RWPE2 (cell line): ENCODE measurements at regions not wholly inside any gene's neighbourhood (a gene's known extent, or its start where the extent isn't known, plus 50 kb on each side); places are given as distances from the start of the nearest gene placed in this dataset.

ENCODE experiments used
- ATAC-seq: fragments of 200-7000 bp; cut with Tn5 transposase; 3 replicates; pipeline ENCODE4 v1.9.1; 2021; ENCODE audit warnings: low read depth
- DNase-seq: peaks from one replicate; pipeline ENCODE4 v3.0.0-alpha.2; 2020; ENCODE audit warnings: low spot score
- H3K27ac ChIP-seq: fragments of 450-650 bp; 2 replicates; pipeline ENCODE4 v1.5.1; 2017; ENCODE audit warnings: mild to moderate bottlenecking; ENCODE audit not compliant: poor library complexity, severe bottlenecking
- H3K27me3 ChIP-seq: fragments of 250-450 bp; sonication (Bioruptor Pico); 2 replicates; pipeline ENCODE4 v1.5.1; 2021; ENCODE audit warnings: mild to moderate bottlenecking, moderate library complexity; ENCODE audit not compliant: insufficient read depth, poor library complexity, severe bottlenecking
- H3K36me3 ChIP-seq: fragments of 250-450 bp; sonication (Bioruptor Pico); 2 replicates; pipeline ENCODE4 v1.5.1; 2020; ENCODE audit warnings: low read depth, mild to moderate bottlenecking, moderate library complexity
- H3K4me1 ChIP-seq: fragments of 250-450 bp; sonication (Bioruptor Pico); 2 replicates; pipeline ENCODE4 v1.5.1; 2021; ENCODE audit warnings: mild to moderate bottlenecking, moderate library complexity; ENCODE audit not compliant: insufficient read depth, poor library complexity, severe bottlenecking
- H3K4me3 ChIP-seq: fragments of 250-450 bp; sonication (Bioruptor Pico); 2 replicates; pipeline ENCODE4 v1.5.1; 2021; ENCODE audit warnings: mild to moderate bottlenecking, moderate library complexity; ENCODE audit not compliant: severe bottlenecking
- H3K9me3 ChIP-seq: fragments of 250-450 bp; sonication (Bioruptor Pico); 2 replicates; pipeline ENCODE4 v1.5.1; 2021; ENCODE audit warnings: mild to moderate bottlenecking, moderate library complexity; ENCODE audit not compliant: severe bottlenecking
- TF ChIP-seq, protein P1 (sequence below): fragments of 450-650 bp; IDR thresholded peaks from one replicate; pipeline ENCODE4 v1.5.1; 2017; ENCODE audit warnings: mild to moderate bottlenecking, moderate library complexity; ENCODE audit not compliant: poor library complexity, severe bottlenecking

DNA sequence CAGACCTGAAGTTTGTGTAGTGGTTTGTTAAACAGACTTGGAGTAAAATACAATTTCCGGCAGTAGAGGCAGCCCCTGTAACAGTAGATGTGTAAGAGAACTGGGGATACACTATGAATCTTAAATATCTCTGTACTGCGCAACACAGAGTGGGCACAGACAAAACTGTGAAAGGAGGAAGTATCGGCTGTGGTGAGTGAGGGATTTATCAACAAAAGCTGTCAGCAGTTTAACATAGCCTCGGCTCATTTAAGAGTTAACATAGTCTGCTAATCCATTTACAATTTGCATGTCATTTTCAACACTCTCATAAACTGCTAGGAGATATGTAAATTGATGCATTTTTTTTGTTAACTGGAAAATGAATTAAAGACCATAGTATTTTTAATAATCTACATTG lies 225.2 kb downstream of the ZWINT start:
- no peak overlapping the region for H3K4me3 ChIP-seq
- TF ChIP-seq, protein P1, sequence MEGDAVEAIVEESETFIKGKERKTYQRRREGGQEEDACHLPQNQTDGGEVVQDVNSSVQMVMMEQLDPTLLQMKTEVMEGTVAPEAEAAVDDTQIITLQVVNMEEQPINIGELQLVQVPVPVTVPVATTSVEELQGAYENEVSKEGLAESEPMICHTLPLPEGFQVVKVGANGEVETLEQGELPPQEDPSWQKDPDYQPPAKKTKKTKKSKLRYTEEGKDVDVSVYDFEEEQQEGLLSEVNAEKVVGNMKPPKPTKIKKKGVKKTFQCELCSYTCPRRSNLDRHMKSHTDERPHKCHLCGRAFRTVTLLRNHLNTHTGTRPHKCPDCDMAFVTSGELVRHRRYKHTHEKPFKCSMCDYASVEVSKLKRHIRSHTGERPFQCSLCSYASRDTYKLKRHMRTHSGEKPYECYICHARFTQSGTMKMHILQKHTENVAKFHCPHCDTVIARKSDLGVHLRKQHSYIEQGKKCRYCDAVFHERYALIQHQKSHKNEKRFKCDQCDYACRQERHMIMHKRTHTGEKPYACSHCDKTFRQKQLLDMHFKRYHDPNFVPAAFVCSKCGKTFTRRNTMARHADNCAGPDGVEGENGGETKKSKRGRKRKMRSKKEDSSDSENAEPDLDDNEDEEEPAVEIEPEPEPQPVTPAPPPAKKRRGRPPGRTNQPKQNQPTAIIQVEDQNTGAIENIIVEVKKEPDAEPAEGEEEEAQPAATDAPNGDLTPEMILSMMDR, result no peak
- H3K4me1 ChIP-seq, result no peaks in the 10 kb centered on the region
- no peak for ATAC-seq
- H3K27me3 ChIP-seq, result no peaks in the 10 kb centered on the region
- H3K9me3 ChIP-seq, result no peaks in the 10 kb centered on the region
- DNase-seq, result no peak
- no peak overlapping the region for H3K27ac ChIP-seq
- H3K36me3 ChIP-seq, result no peaks in the 10 kb centered on the region

DNA sequence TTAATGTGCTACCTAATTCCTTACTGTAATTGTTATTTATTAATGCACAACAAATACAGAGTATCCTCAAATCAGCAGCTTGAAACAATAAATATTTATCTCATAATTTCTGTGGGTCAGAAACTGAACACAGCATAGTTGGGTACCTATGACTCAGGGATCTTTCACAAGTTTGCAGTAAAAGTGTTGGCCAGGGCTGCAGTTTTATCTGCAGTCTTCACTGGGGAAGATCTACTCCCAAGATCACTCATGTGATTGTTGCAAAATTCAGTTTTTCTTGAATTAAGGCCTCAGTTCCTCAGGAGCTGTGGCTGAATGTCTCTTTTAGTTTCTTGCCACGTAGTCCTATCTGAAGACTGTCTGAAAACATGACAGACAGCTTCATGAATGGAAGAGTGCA lies 237.8 kb downstream of the ZWINT start:
- no peaks in the 10 kb centered on the region for H3K27me3 ChIP-seq
- H3K36me3 ChIP-seq, result no peaks in the 10 kb centered on the region
- no peak overlapping the region for H3K27ac ChIP-seq
- ATAC-seq (no peak), DNase-seq (no peak)
- H3K4me3 ChIP-seq, result no peak overlapping the region
- no peaks in the 10 kb centered on the region for H3K9me3 ChIP-seq
- no peaks in the 10 kb centered on the region for H3K4me1 ChIP-seq
- TF ChIP-seq, protein P1, result no peak

- Histone ChIP-seq H3K4me1 (no peaks in the 10 kb centered on the region), H3K9me3 (no peaks in the 10 kb centered on the region), H3K4me3 (no peak overlapping the region), H3K27ac (no peak overlapping the region), H3K36me3 (no peaks in the 10 kb centered on the region), H3K27me3 (peaks cover 2% of the 10 kb centered on the region)
- DNase-seq (no peak), ATAC-seq (no peak)
- TF ChIP-seq, protein P1, result peak; percentile 31
Measured at GRCh38 chr10:56116684-56117083, 244.4 kb downstream of the ZWINT start.

DNA sequence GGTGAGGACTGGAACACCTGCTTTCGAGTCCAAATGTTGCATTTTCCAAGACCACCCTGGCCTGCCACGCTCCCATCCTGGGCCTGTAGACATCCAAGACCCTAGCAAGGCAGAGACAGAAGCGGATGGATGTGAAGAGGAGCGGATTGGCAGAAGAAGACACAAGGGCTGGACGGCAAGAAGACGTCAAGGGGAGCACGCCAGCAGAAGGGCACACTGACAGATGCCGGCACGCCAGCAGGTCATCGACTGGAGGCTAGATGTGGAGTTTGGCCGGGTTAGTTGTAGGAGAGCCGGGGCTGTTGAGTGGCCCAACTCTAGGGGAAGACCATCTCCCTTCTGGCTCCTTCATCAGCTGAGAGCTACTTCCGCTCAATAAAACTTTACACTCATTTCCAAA lies 251.6 kb downstream of the ZWINT start:
- H3K9me3 ChIP-seq, result no peaks in the 10 kb centered on the region
- no peak overlapping the region for H3K4me3 ChIP-seq
- no peaks in the 10 kb centered on the region for H3K4me1 ChIP-seq
- peaks cover 2% of the 10 kb centered on the region for H3K27me3 ChIP-seq
- TF ChIP-seq, protein P1, result no peak
- H3K27ac ChIP-seq, result no peak overlapping the region
- H3K36me3 ChIP-seq, result no peaks in the 10 kb centered on the region
- ATAC-seq (no peak), DNase-seq (no peak)

DNA sequence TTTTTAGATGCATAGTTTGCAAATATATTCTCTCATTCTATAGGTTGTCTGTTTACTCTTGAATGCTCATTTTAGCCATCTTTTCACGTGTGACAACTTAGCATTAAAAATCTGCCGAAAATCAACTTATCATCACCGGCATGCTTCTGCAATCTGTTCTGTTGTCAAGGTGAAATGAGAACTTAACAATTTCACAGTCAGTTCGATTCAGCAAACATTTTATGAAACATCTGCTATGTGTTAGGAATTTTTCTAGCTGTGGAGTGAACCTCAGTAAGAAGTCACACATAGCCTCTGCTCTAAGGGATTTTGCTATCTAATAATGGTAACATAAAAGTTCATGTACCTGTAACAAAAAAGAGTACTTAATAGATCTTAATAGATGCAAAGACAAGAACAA lies 256.1 kb downstream of the ZWINT start:
- no peak overlapping the region for H3K4me3 ChIP-seq
- H3K9me3 ChIP-seq, result no peaks in the 10 kb centered on the region
- no peaks in the 10 kb centered on the region for H3K27me3 ChIP-seq
- ATAC-seq (no peak), DNase-seq (no peak)
- TF ChIP-seq, protein P1, result no peak
- no peaks in the 10 kb centered on the region for H3K4me1 ChIP-seq
- H3K36me3 ChIP-seq, result no peaks in the 10 kb centered on the region
- no peak overlapping the region for H3K27ac ChIP-seq
